Neural progenitor cell (in vitro differentiated cells): ENCODE measurements at regions not wholly inside any gene's neighbourhood (a gene's known extent, or its start where the extent isn't known, plus 50 kb on each side); places are given as distances from the start of the nearest gene placed in this dataset.

Experiments
- DNase-seq: peaks from one replicate; pipeline ENCODE4 v3.0.0-alpha.2; 2016; ENCODE audit warnings: low spot score
- H2AFZ ChIP-seq: fragments of 200-600 bp; sonication (generic); replicated peaks from 2 replicates; pipeline ENCODE4 v1.6.1; 2016; ENCODE audit warnings: antibody characterized with exemption
- H3F3A ChIP-seq: fragments of 200-600 bp; sonication (generic); 2 replicates; pipeline ENCODE4 v1.6.1; 2016; ENCODE audit warnings: antibody characterized with exemption, low read depth
- H3K27ac ChIP-seq: fragments of 200-600 bp; sonication (generic); 2 replicates; pipeline ENCODE4 v1.5.1; 2016; ENCODE audit warnings: mild to moderate bottlenecking
- H3K27me3 ChIP-seq: fragments of 200-600 bp; sonication (generic); 2 replicates; pipeline ENCODE4 v1.6.1; 2016; ENCODE audit warnings: mild to moderate bottlenecking, moderate library complexity
- H3K36me3 ChIP-seq: fragments of 200-600 bp; sonication (generic); 2 replicates; pipeline ENCODE4 v1.5.1; 2016
- H3K4me1 ChIP-seq: fragments of 200-600 bp; sonication (generic); 2 replicates; pipeline ENCODE4 v1.6.1; 2016; ENCODE audit warnings: mixed run types
- H3K4me2 ChIP-seq: fragments of 200-600 bp; sonication (generic); 2 replicates; pipeline ENCODE4 v1.6.1; 2016
- H3K4me3 ChIP-seq: fragments of 200-600 bp; sonication (generic); 2 replicates; pipeline ENCODE4 v1.5.1; 2016
- H3K79me2 ChIP-seq: fragments of 200-600 bp; sonication (generic); 2 replicates; pipeline ENCODE4 v1.6.1; 2016; ENCODE audit warnings: low read depth
- H3K9ac ChIP-seq: fragments of 200-600 bp; sonication (generic); 2 replicates; pipeline ENCODE4 v1.6.1; 2016
- H3K9me3 ChIP-seq: fragments of 200-600 bp; sonication (generic); 2 replicates; pipeline ENCODE4 v1.5.1; 2016; ENCODE audit warnings: low read depth
- H4K20me1 ChIP-seq: fragments of 200-600 bp; sonication (generic); 2 replicates; pipeline ENCODE4 v1.6.1; 2016; ENCODE audit warnings: low read depth
- H3K27ac Mint-ChIP-seq: 3 replicates; pipeline ENCODE4 v1.8.0; 2021; ENCODE audit warnings: mixed read lengths
- H3K27me3 Mint-ChIP-seq: 2 replicates; pipeline ENCODE4 v1.8.0; 2022; ENCODE audit warnings: low read depth, mild to moderate bottlenecking, inconsistent platforms, moderate library complexity, mixed read lengths; ENCODE audit not compliant: insufficient read depth
- H3K36me3 Mint-ChIP-seq: 3 replicates; pipeline ENCODE4 v1.8.0; 2021; ENCODE audit warnings: mixed read lengths
- H3K4me1 Mint-ChIP-seq: 3 replicates; pipeline ENCODE4 v1.8.0; 2021; ENCODE audit warnings: mixed read lengths
- H3K4me3 Mint-ChIP-seq: 3 replicates; pipeline ENCODE4 v1.8.0; 2021; ENCODE audit warnings: mild to moderate bottlenecking, moderate library complexity, mixed read lengths
- H3K9me3 Mint-ChIP-seq: 3 replicates; pipeline ENCODE4 v1.8.0; 2020; ENCODE audit warnings: mixed read lengths
- CTCF ChIP-seq: fragments of 200-600 bp; sonication (generic); IDR thresholded peaks from 2 replicates; pipeline ENCODE4 v1.5.1; 2017; ENCODE audit warnings: antibody characterized with exemption, mild to moderate bottlenecking
- EZH2 ChIP-seq: fragments of 200-600 bp; sonication (generic); IDR thresholded peaks from 2 replicates; pipeline ENCODE4 v1.6.1; 2017; ENCODE audit warnings: antibody characterized with exemption, mild to moderate bottlenecking, moderate library complexity
- EZH2phosphoT487 ChIP-seq: fragments of 200-600 bp; sonication (generic); IDR thresholded peaks from 2 replicates; pipeline ENCODE4 v1.6.1; 2017; ENCODE audit warnings: antibody characterized with exemption

- no peak overlapping the region for H3K27ac ChIP-seq
- Mint-ChIP-seq H3K4me1 (no peaks in the 10 kb centered on the region), H3K36me3 (no peaks in the 10 kb centered on the region), H3K4me3 (no peak overlapping the region), H3K9me3 (peaks cover 19% of the 10 kb centered on the region), H3K27ac (no peak overlapping the region), H3K27me3 (peaks cover 5% of the 10 kb centered on the region)
- peaks cover 13% of the 10 kb centered on the region for H3K9me3 ChIP-seq
- H4K20me1 ChIP-seq = no peaks in the 10 kb centered on the region
- TF ChIP-seq EZH2phosphoT487 (no peak), CTCF (no peak), EZH2 (no peak)
- no peaks in the 10 kb centered on the region for H3K27me3 ChIP-seq
- H3F3A ChIP-seq = no peaks in the 10 kb centered on the region
- no peaks in the 10 kb centered on the region for H3K4me1 ChIP-seq
- H3K9ac ChIP-seq = no peak overlapping the region
- no peaks in the 10 kb centered on the region for H3K79me2 ChIP-seq
- no peak overlapping the region for H3K4me3 ChIP-seq
- H3K36me3 ChIP-seq = no peaks in the 10 kb centered on the region
- no peak overlapping the region for H2AFZ ChIP-seq
- DNase-seq = no peak
- no peak overlapping the region for H3K4me2 ChIP-seq
Measured at GRCh38 chr1:34511802-34512201, 243.0 kb upstream of the GJB5 start.

DNA sequence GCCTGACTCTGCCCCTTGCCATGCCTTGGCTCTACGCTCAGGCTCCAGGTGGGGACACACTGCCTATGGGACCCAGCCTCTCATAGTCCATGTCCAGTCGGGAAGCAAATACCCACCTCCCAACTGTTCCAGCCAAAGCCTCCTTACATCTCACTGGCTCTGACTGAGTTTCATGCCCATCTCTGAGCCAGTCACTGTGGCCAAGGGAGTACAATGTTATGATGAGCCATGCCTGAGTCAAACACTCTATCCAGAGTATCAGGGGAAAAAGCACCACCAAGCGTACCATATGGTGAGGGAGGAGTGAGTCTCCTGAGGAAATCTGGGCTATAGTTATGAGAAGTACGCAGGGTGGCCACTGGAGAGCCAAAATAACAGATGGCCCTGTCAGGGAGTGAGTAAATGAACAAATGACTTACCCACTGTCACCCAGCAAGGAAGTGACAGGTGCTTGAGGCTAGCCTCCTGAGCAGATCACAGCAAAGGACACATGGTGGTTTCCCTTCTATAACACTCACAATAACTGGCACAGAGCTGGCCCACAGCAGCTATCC is 236.6 kb upstream of the GJB5 start:
- Mint-ChIP-seq H3K4me3 (no peak overlapping the region), H3K36me3 (no peaks in the 10 kb centered on the region), H3K27ac (no peak overlapping the region), H3K4me1 (no peaks in the 10 kb centered on the region), H3K9me3 (no peaks in the 10 kb centered on the region), H3K27me3 (peaks cover 10% of the 10 kb centered on the region)
- Histone ChIP-seq H3F3A (no peaks in the 10 kb centered on the region), H3K9me3 (no peaks in the 10 kb centered on the region), H3K4me2 (no peak overlapping the region), H4K20me1 (no peaks in the 10 kb centered on the region), H3K4me1 (no peaks in the 10 kb centered on the region), H3K27ac (no peak overlapping the region), H3K27me3 (no peaks in the 10 kb centered on the region), H3K79me2 (no peaks in the 10 kb centered on the region), H3K36me3 (no peaks in the 10 kb centered on the region), H3K9ac (no peak overlapping the region), H2AFZ (no peak overlapping the region), H3K4me3 (no peak overlapping the region)
- no peak for DNase-seq
- TF ChIP-seq CTCF = no peak

DNA sequence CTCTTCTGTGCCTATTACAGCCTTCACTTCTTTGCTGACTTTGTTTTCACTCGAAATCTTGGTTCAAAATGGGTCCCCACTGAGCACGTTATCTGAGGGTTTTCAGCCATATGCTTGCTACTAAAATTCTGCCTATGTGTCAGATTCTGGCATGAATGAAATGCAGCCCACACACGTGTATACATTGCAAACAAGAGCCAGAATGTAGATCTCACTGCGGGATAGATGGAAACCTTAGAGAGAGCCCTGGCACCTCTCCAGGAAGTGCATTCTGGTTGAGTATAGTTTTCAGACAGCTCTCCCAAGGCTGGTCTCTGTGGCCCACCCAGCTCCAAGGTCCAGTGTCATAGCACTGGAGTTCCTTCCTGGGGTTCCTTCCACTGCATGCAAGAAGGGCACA is 234.7 kb upstream of the GJB5 start:
- H4K20me1 ChIP-seq = no peaks in the 10 kb centered on the region
- H3K36me3 ChIP-seq = no peaks in the 10 kb centered on the region
- no peaks in the 10 kb centered on the region for H3K79me2 ChIP-seq
- Mint-ChIP-seq H3K4me1 (no peaks in the 10 kb centered on the region), H3K27ac (no peak overlapping the region), H3K9me3 (no peaks in the 10 kb centered on the region), H3K36me3 (no peaks in the 10 kb centered on the region), H3K4me3 (no peak overlapping the region), H3K27me3 (peaks cover 7% of the 10 kb centered on the region)
- H3K9me3 ChIP-seq = no peaks in the 10 kb centered on the region
- no peak for DNase-seq
- H3K9ac ChIP-seq = no peak overlapping the region
- no peak overlapping the region for H3K4me2 ChIP-seq
- no peak overlapping the region for H3K4me3 ChIP-seq
- no peak overlapping the region for H3K27ac ChIP-seq
- H3F3A ChIP-seq = no peaks in the 10 kb centered on the region
- H3K4me1 ChIP-seq = no peaks in the 10 kb centered on the region
- H2AFZ ChIP-seq = no peak overlapping the region
- TF ChIP-seq EZH2 (no peak), CTCF (no peak), EZH2phosphoT487 (no peak)
- no peaks in the 10 kb centered on the region for H3K27me3 ChIP-seq
